CD14-positive monocyte (primary cell): ENCODE measurements at regions not wholly inside any gene's neighbourhood (a gene's known extent, or its start where the extent isn't known, plus 50 kb on each side); places are given as distances from the start of the nearest gene placed in this dataset.

Experiments used
- DNase-seq, 3 donors: peaks; one replicate each; pipeline ENCODE4 v3.0.0-alpha.2; 2011 to 2022
- H2AFZ ChIP-seq: 2 replicates; pipeline ENCODE4 v1.6.0; 2012; ENCODE audit warnings: mild to moderate bottlenecking, low read depth, low read length, inconsistent platforms; ENCODE audit not compliant: insufficient read depth, poor library complexity, severe bottlenecking
- H3K27ac ChIP-seq, 2 donors: 1 replicate in 1 of 2; 2 replicates in 1 of 2; pipeline ENCODE4 v1.5.1; 2012 to 2013; ENCODE audit warnings: low read length in 2 of 2, control low read depth in 1 of 2, inconsistent platforms in 1 of 2, low read depth in 1 of 2, mild to moderate bottlenecking in 1 of 2
- H3K27me3 ChIP-seq, 2 donors: one replicate each; pipeline versions ENCODE4 v1.6.0 to v1.6.1; 2011 to 2013; ENCODE audit warnings: low read length in 2 of 2; ENCODE audit not compliant: control insufficient read depth in 2 of 2, insufficient read depth in 2 of 2
- H3K36me3 ChIP-seq, 2 donors: replicated peaks in 1 of 2; 1 replicate in 1 of 2; 2 replicates in 1 of 2; pipeline versions ENCODE4 v1.5.1 to v1.6.1; 2012 to 2013; ENCODE audit warnings: low read length in 2 of 2, control low read depth in 1 of 2, inconsistent platforms in 1 of 2, mild to moderate bottlenecking in 1 of 2; ENCODE audit not compliant: insufficient read depth in 2 of 2, control insufficient read depth in 1 of 2
- H3K4me1 ChIP-seq, 2 donors: 1 replicate in 1 of 2; 2 replicates in 1 of 2; pipeline versions ENCODE4 v1.5.1 to v1.6.1; 2012 to 2013; ENCODE audit warnings: low read length in 2 of 2, control low read depth in 1 of 2, inconsistent platforms in 1 of 2, mild to moderate bottlenecking in 1 of 2, moderate library complexity in 1 of 2; ENCODE audit not compliant: insufficient read depth in 2 of 2, control insufficient read depth in 1 of 2
- H3K4me2 ChIP-seq: replicated peaks from 2 replicates; pipeline ENCODE3; 2012; ENCODE audit warnings: low read length, moderate library complexity, mild to moderate bottlenecking; ENCODE audit not compliant: poor library complexity, severe bottlenecking; ENCODE audit errors: extremely low read depth
- H3K4me3 ChIP-seq, 3 experiments: fragments of 200-600 bp in 1 of 3; sonication (generic) in 1 of 3; replicated peaks in 1 of 3; 1 replicate in 2 of 3; 2 replicates in 1 of 3; pipeline ENCODE4 v1.5.1; 2011 to 2013; ENCODE audit warnings: low read length in 3 of 3, mild to moderate bottlenecking in 3 of 3, control low read depth in 2 of 3, low read depth in 2 of 3, inconsistent platforms in 1 of 3, moderate library complexity in 1 of 3
- H3K79me2 ChIP-seq: 2 replicates; pipeline ENCODE4 v1.6.0; 2012; ENCODE audit warnings: mild to moderate bottlenecking, control low read depth, inconsistent platforms, low read length, moderate library complexity; ENCODE audit not compliant: insufficient read depth
- H3K9ac ChIP-seq: 2 replicates; pipeline ENCODE4 v1.6.0; 2017; ENCODE audit warnings: low read length, mild to moderate bottlenecking; ENCODE audit not compliant: insufficient read depth, poor library complexity, severe bottlenecking
- H3K9me3 ChIP-seq, 2 donors: replicated peaks in 1 of 2; 1 replicate in 1 of 2; 2 replicates in 1 of 2; pipeline versions ENCODE4 v1.5.1 to v1.6.1; 2012 to 2013; ENCODE audit warnings: low read length in 2 of 2, control low read depth in 1 of 2; ENCODE audit not compliant: control insufficient read depth in 1 of 2, insufficient read depth in 1 of 2
- H4K20me1 ChIP-seq: 2 replicates; pipeline ENCODE4 v1.6.0; 2012; ENCODE audit warnings: mild to moderate bottlenecking, low read length, control low read depth, moderate library complexity; ENCODE audit not compliant: insufficient read depth
- H3K27ac Mint-ChIP-seq, 7 donors: one replicate each; pipeline ENCODE4 v1.8.0; 2020; ENCODE audit warnings: mild to moderate bottlenecking in 7 of 7, mixed read lengths in 7 of 7, moderate library complexity in 6 of 7, inconsistent platforms in 2 of 7
- H3K27me3 Mint-ChIP-seq, 3 donors: one replicate each; pipeline ENCODE4 v1.8.0; 2021 to 2022; ENCODE audit warnings: low read depth in 3 of 3, mild to moderate bottlenecking in 3 of 3, mixed read lengths in 3 of 3, moderate library complexity in 3 of 3, inconsistent platforms in 1 of 3
- H3K36me3 Mint-ChIP-seq, 2 donors: one replicate each; pipeline ENCODE4 v1.8.0; 2020; ENCODE audit warnings: mixed read lengths in 2 of 2, inconsistent platforms in 1 of 2, mild to moderate bottlenecking in 1 of 2
- H3K4me1 Mint-ChIP-seq: one replicate; pipeline ENCODE4 v1.8.0; 2020; ENCODE audit warnings: mild to moderate bottlenecking, mixed read lengths
- H3K4me3 Mint-ChIP-seq, 2 donors: one replicate each; pipeline ENCODE4 v1.8.0; 2020; ENCODE audit warnings: mild to moderate bottlenecking in 2 of 2, mixed read lengths in 2 of 2, moderate library complexity in 1 of 2
- H3K9me3 Mint-ChIP-seq, 7 donors: one replicate each; pipeline ENCODE4 v1.8.0; 2020 to 2022; ENCODE audit warnings: mixed read lengths in 7 of 7, mild to moderate bottlenecking in 6 of 7, moderate library complexity in 6 of 7, inconsistent platforms in 2 of 7
- CTCF ChIP-seq: fragments of 200-600 bp; IDR thresholded peaks from one replicate; pipeline ENCODE4 v1.8.0; 2022; ENCODE audit warnings: antibody characterized with exemption, mild to moderate bottlenecking
- WGBS: methylation state at CpG from one replicate; pipeline ENCODE4 v1.1.5; 2013; ENCODE audit warnings: missing lambda C conversion rate; ENCODE audit not compliant: insufficient coverage; 5-methylcytosine and 5-hydroxymethylcytosine counted together
- intact Hi-C, 2 donors: fragments of 100-400 bp; cut with micrococcal nuclease; formaldehyde crosslinking; loops; one replicate each; pipeline versions ENCODE4 v1.15.0 to v1.15.1; 2023

GRCh38 chr5:51832934-51833470 is 449.8 kb downstream of the ISL1 start:
- Histone ChIP-seq H4K20me1 (no peaks in the 10 kb centered on the region), H3K27me3 (no peaks in the 10 kb centered on the region), H3K9ac (no peak overlapping the region), H3K27ac (no peak overlapping the region), H3K9me3 (no peaks in the 10 kb centered on the region), H3K4me1 (no peaks in the 10 kb centered on the region), H3K4me2 (no peak overlapping the region), H3K36me3 (no peaks in the 10 kb centered on the region), H3K79me2 (no peaks in the 10 kb centered on the region), H3K4me3 (no peak overlapping the region), H2AFZ (no peak overlapping the region)
- no peaks in the 10 kb centered on the region for H3K4me1 Mint-ChIP-seq
- intact Hi-C loops, result no loop called here
- no peaks in the 10 kb centered on the region for H3K27me3 Mint-ChIP-seq
- DNase-seq, result no peak
- H3K9me3 Mint-ChIP-seq, result peaks cover 0 to 3% (median 0%) of the 10 kb centered on the region in 7 donors
- H3K36me3 Mint-ChIP-seq, result no peaks in the 10 kb centered on the region
- no peak overlapping the region for H3K4me3 Mint-ChIP-seq
- no peak overlapping the region for H3K27ac Mint-ChIP-seq
- no peak for TF ChIP-seq CTCF
- no CpG with 5 or more reads among the region's 5 CpGs for WGBS

- no peaks in the 10 kb centered on the region for H3K27me3 Mint-ChIP-seq
- Histone ChIP-seq H3K79me2 (no peaks in the 10 kb centered on the region), H3K9ac (no peak overlapping the region), H3K27me3 (no peaks in the 10 kb centered on the region), H3K27ac (no peak overlapping the region), H3K9me3 (peaks cover 0 to 3% of the 10 kb centered on the region in 2 donors), H3K36me3 (no peaks in the 10 kb centered on the region), H2AFZ (no peak overlapping the region), H4K20me1 (no peaks in the 10 kb centered on the region), H3K4me1 (no peaks in the 10 kb centered on the region), H3K4me2 (no peak overlapping the region), H3K4me3 (no peak overlapping the region)
- no peak overlapping the region for H3K4me3 Mint-ChIP-seq
- no peaks in the 10 kb centered on the region for H3K36me3 Mint-ChIP-seq
- no peak for TF ChIP-seq CTCF
- DNase-seq, result no peak
- peaks cover 0 to 5% (median 2%) of the 10 kb centered on the region in 7 donors for H3K9me3 Mint-ChIP-seq
- no peak overlapping the region for H3K27ac Mint-ChIP-seq
- WGBS, result no CpG with 5 or more reads among the region's 2 CpGs
- intact Hi-C loops, result no loop called here
- no peaks in the 10 kb centered on the region for H3K4me1 Mint-ChIP-seq
Measured at GRCh38 chr5:51838459-51838858, 455.2 kb downstream of the ISL1 start.
